ENCODE measurements at regions not wholly inside any gene's neighbourhood (a gene's known extent, or its start where the extent isn't known, plus 50 kb on each side); places are given as distances from the start of the nearest gene placed in this dataset.

DNA sequence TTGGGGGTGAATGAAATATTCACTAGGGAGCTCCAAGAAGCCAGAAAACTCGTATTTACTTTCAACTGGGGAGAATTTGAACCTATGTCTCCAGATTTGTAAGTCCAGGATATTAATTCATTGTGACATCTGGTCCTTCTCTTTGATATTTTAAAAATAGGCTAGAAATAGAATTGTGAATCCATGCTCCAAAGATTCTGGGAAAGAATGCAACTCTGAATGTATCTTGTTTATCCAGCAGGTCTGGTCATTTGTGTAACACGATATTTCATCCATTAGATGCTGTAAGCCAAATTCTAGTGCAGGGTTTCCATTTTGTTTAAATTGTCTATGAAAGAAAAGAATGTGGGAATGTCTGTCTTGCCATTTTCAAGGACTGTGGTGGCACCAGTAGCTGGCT, 334.7 kb downstream of the BMP4 start:
- Histone ChIP-seq H3K27me3 (ENCODE audit: low read length) (peaks cover 13% of the 10 kb centered on the region; the same call in 1 of the 2 replicates), H2AFZ (ENCODE audit: low read length) (no peak overlapping the region), H3K9ac (ENCODE audit: low read length) (no peak overlapping the region), H3F3A (ENCODE audit: low read length, unreplicated experiment) (no peaks in the 10 kb centered on the region), H3K79me2 (ENCODE audit: low read length) (no peaks in the 10 kb centered on the region), H3K4me1 (ENCODE audit: insufficient read depth, low read length) (0 out of 2 replicates have a peak, but pooled peaks cover 4% of the 10 kb centered on the region), H3K36me3 (ENCODE audit: low read depth, low read length) (no peaks in the 10 kb centered on the region), H3K4me3 (ENCODE audit: low read length) (no peak overlapping the region), H4K20me1 (ENCODE audit: low read length) (no peaks in the 10 kb centered on the region), H3K9me2 (replicated peaks; ENCODE audit: low read length) (no peaks in the 10 kb centered on the region), H3K9me3 (ENCODE audit: low read length) (no peaks in the 10 kb centered on the region), H3K4me2 (ENCODE audit: low read length) (no peak overlapping the region), H3K27ac (ENCODE audit: low read length) (no peak overlapping the region)
- BruUV-seq (replicated peaks), result no TSS peak
- POLR2A ChIA-PET (ENCODE audit: unreplicated experiment), result no interaction called here
- ATAC-seq, result no peak
- DNase-seq, result no peak
- intact Hi-C loops (cut with micrococcal nuclease), result no loop called here
- TF ChIP-seq EZH2 (IDR thresholded peaks at IDR 0.05; ENCODE audit: low read length, unreplicated experiment) (no peak), EZH2phosphoT487 (IDR thresholded peaks at IDR 0.05; ENCODE audit: borderline replicate concordance, low read length) (no peak)
- TF ChIP-seq, protein P1, sequence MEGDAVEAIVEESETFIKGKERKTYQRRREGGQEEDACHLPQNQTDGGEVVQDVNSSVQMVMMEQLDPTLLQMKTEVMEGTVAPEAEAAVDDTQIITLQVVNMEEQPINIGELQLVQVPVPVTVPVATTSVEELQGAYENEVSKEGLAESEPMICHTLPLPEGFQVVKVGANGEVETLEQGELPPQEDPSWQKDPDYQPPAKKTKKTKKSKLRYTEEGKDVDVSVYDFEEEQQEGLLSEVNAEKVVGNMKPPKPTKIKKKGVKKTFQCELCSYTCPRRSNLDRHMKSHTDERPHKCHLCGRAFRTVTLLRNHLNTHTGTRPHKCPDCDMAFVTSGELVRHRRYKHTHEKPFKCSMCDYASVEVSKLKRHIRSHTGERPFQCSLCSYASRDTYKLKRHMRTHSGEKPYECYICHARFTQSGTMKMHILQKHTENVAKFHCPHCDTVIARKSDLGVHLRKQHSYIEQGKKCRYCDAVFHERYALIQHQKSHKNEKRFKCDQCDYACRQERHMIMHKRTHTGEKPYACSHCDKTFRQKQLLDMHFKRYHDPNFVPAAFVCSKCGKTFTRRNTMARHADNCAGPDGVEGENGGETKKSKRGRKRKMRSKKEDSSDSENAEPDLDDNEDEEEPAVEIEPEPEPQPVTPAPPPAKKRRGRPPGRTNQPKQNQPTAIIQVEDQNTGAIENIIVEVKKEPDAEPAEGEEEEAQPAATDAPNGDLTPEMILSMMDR (conservative IDR thresholded peaks at IDR 0.05; ENCODE audit: low read depth, low read length), result no peak
- CTCF ChIA-PET, result no interaction called here

DNA sequence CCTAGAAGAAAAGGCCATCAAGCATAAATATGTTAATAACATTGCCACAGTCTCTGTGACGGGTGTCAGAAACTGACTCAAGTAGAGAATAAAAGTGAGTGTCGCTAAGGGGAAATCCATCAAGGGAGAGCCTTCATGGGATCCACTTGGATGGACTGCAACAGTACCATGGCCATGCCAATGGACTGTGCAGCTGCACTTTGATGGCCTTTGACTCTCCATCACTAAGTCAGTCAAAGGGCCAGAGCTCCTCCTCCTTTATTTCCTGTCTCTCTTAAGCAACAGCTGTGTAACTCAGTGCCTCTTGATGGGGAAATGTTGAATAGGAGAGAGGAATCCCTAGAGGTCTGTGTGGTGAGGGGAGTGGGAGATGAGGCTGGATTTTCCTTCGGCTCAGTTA, 335.2 kb downstream of the BMP4 start:
- Histone ChIP-seq H4K20me1 (ENCODE audit: low read length) (no peaks in the 10 kb centered on the region), H3K79me2 (ENCODE audit: low read length) (no peaks in the 10 kb centered on the region), H3K36me3 (ENCODE audit: low read depth, low read length) (no peaks in the 10 kb centered on the region), H2AFZ (ENCODE audit: low read length) (no peak overlapping the region), H3F3A (ENCODE audit: low read length, unreplicated experiment) (no peaks in the 10 kb centered on the region), H3K9me3 (ENCODE audit: low read length) (no peaks in the 10 kb centered on the region), H3K27ac (ENCODE audit: low read length) (no peak overlapping the region), H3K9me2 (replicated peaks; ENCODE audit: low read length) (no peaks in the 10 kb centered on the region), H3K4me3 (ENCODE audit: low read length) (no peak overlapping the region), H3K4me2 (ENCODE audit: low read length) (no peak overlapping the region), H3K9ac (ENCODE audit: low read length) (no peak overlapping the region), H3K4me1 (ENCODE audit: insufficient read depth, low read length) (0 out of 2 replicates have a peak, but pooled peaks cover 4% of the 10 kb centered on the region), H3K27me3 (ENCODE audit: low read length) (peaks cover 13% of the 10 kb centered on the region; the same call in 1 of the 2 replicates)
- TF ChIP-seq EZH2phosphoT487 (IDR thresholded peaks at IDR 0.05; ENCODE audit: borderline replicate concordance, low read length) (no peak), EZH2 (IDR thresholded peaks at IDR 0.05; ENCODE audit: low read length, unreplicated experiment) (no peak)
- TF ChIP-seq, protein P1 (conservative IDR thresholded peaks at IDR 0.05; ENCODE audit: low read depth, low read length), result no peak
- intact Hi-C loops (cut with micrococcal nuclease), result no loop called here
- CTCF ChIA-PET, result no interaction called here
- BruUV-seq (replicated peaks), result no TSS peak
- POLR2A ChIA-PET (ENCODE audit: unreplicated experiment), result no interaction called here
- ATAC-seq (no peak), DNase-seq (no peak)

DNA sequence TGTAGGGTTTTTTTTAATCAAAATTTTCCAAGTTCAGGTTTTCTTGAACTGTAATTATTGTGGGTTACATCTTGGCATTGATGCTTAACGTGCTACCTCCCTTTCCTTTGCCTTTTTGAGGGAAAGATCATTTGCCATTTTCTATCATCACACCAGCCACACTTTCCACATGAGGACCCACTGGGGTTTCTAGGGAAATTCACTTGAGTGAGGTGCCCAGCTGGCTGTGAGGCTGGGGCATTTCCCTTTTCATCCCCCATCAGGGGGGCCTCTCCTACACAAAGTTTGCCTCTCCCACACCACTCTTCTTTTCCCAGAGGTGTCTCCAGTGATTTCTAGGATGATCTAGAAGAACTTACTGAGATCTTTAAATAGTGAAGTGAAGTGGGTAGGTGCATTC, 335.7 kb downstream of the BMP4 start:
- Histone ChIP-seq H3K4me1 (ENCODE audit: insufficient read depth, low read length) (0 out of 2 replicates have a peak, but pooled peaks cover 4% of the 10 kb centered on the region), H3K9ac (ENCODE audit: low read length) (no peak overlapping the region), H3K4me2 (ENCODE audit: low read length) (no peak overlapping the region), H3K9me2 (replicated peaks; ENCODE audit: low read length) (no peaks in the 10 kb centered on the region), H3K79me2 (ENCODE audit: low read length) (no peaks in the 10 kb centered on the region), H3K27ac (ENCODE audit: low read length) (no peak overlapping the region), H3F3A (ENCODE audit: low read length, unreplicated experiment) (no peaks in the 10 kb centered on the region), H3K36me3 (ENCODE audit: low read depth, low read length) (no peaks in the 10 kb centered on the region), H4K20me1 (ENCODE audit: low read length) (no peaks in the 10 kb centered on the region), H3K4me3 (ENCODE audit: low read length) (no peak overlapping the region), H3K27me3 (ENCODE audit: low read length) (peaks cover 10% of the 10 kb centered on the region; the same call in 1 of the 2 replicates), H3K9me3 (ENCODE audit: low read length) (no peaks in the 10 kb centered on the region), H2AFZ (ENCODE audit: low read length) (no peak overlapping the region)
- CTCF ChIA-PET, result interaction anchor here (0.6 kb wide), 1 partner anchor 175 kb away, joined by 3 read pairs; no protein-coding TSS in a partner anchor
- POLR2A ChIA-PET (ENCODE audit: unreplicated experiment), result no interaction called here
- TF ChIP-seq, protein P1 (conservative IDR thresholded peaks at IDR 0.05; ENCODE audit: low read depth, low read length), result no peak
- TF ChIP-seq EZH2phosphoT487 (IDR thresholded peaks at IDR 0.05; ENCODE audit: borderline replicate concordance, low read length) (no peak), EZH2 (IDR thresholded peaks at IDR 0.05; ENCODE audit: low read length, unreplicated experiment) (no peak)
- no TSS peak for BruUV-seq (replicated peaks)
- ATAC-seq (no peak), DNase-seq (no peak)
- intact Hi-C loops (cut with micrococcal nuclease), result no loop called here

Data from PC-3 (cell line).